HUES48 (cell line): ENCODE measurements at regions not wholly inside any gene's neighbourhood (a gene's known extent, or its start where the extent isn't known, plus 50 kb on each side); places are given as distances from the start of the nearest gene placed in this dataset.
A peak's percentile ranks its signal among the peaks of the same experiment; 100 is the strongest.

Experiments used
- H3K27ac ChIP-seq: one replicate; pipeline ENCODE4 v1.7.0; 2013; ENCODE audit warnings: low read depth, low read length, inconsistent platforms
- H3K27me3 ChIP-seq: 2 replicates; pipeline ENCODE4 v1.6.1; 2013; ENCODE audit warnings: mild to moderate bottlenecking, low read length; ENCODE audit not compliant: control insufficient read depth, insufficient read depth
- H3K36me3 ChIP-seq: 2 replicates; pipeline ENCODE4 v1.6.1; 2013; ENCODE audit warnings: low read length; ENCODE audit not compliant: control insufficient read depth, insufficient read depth
- H3K4me1 ChIP-seq: 2 replicates; pipeline ENCODE4 v1.6.1; 2013; ENCODE audit warnings: mild to moderate bottlenecking, low read length; ENCODE audit not compliant: control insufficient read depth, insufficient read depth
- H3K4me3 ChIP-seq: 2 replicates; pipeline ENCODE4 v1.5.1; 2013; ENCODE audit warnings: mild to moderate bottlenecking, low read depth, low read length
- H3K9ac ChIP-seq: 2 replicates; pipeline ENCODE4 v1.6.1; 2013; ENCODE audit warnings: mild to moderate bottlenecking, low read depth, low read length, moderate library complexity
- H3K9me3 ChIP-seq: 2 replicates; pipeline ENCODE4 v1.6.1; 2013; ENCODE audit warnings: low read length; ENCODE audit not compliant: control insufficient read depth, insufficient read depth

DNA sequence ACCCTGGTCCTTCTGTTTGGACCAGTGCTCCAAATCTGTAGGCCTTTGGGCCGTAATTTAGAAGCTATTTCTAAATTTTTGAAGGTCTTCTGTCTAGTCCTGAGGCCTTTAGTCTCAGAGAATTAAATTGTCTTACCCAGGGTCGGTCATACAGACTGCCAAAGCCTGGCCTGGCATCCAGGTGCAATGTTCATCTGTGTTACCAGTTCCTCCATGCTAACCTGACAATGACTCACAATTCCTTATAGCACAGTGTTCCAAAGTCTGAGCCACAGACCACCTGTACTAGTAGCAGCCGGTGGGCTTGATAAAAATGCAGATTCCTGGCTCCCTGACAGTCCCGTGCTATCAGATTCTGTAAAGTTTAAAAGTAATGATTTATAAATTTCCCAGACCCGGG lies 77.7 kb upstream of the MAP4K3 start:
- no peaks in the 10 kb centered on the region for H3K36me3 ChIP-seq
- peaks cover 2% of the 10 kb centered on the region; the same call in 1 of the 2 replicates for H3K9me3 ChIP-seq
- no peaks in the 10 kb centered on the region for H3K27me3 ChIP-seq
- no peak overlapping the region for H3K9ac ChIP-seq
- H3K27ac ChIP-seq = no peak overlapping the region
- peaks cover 44% of the 10 kb centered on the region for H3K4me1 ChIP-seq
- no peak overlapping the region for H3K4me3 ChIP-seq

DNA sequence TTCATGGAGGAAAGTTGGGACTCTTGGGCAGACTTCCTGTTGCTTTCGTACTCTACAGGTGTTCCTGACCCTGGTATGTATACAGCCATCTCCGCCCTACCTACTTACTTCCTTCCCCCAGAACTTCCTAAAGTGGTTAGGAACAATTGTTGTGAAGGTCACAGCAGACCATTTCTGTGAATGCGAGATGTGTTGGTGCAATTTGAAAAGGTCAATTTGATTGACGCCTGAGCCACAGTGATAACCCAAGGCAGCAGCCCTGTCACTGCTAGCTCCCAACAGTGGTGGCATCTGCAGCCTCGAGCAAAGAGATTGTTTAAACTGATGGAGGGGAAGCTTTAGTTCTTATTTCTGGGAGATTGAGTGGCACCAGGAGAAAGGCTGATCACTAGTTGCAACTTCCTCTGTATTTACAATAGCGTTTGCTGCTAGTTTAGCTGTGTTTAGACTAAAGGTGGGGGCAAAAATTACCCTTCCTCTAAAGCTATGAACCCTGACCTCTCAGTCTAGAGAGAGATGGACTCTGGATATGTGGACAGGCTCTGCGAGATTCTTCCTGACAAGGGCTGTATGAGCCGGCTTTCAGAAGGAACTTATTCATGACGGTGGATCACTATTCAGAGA lies 78.3 kb upstream of the MAP4K3 start:
- no peaks in the 10 kb centered on the region for H3K27me3 ChIP-seq
- H3K9ac ChIP-seq = no peak overlapping the region
- peaks cover 4% of the 10 kb centered on the region; the same call in 1 of the 2 replicates for H3K9me3 ChIP-seq
- peaks cover 44% of the 10 kb centered on the region for H3K4me1 ChIP-seq
- H3K27ac ChIP-seq = peak overlapping the region; percentile 85
- H3K4me3 ChIP-seq = no peak overlapping the region
- H3K36me3 ChIP-seq = no peaks in the 10 kb centered on the region

DNA sequence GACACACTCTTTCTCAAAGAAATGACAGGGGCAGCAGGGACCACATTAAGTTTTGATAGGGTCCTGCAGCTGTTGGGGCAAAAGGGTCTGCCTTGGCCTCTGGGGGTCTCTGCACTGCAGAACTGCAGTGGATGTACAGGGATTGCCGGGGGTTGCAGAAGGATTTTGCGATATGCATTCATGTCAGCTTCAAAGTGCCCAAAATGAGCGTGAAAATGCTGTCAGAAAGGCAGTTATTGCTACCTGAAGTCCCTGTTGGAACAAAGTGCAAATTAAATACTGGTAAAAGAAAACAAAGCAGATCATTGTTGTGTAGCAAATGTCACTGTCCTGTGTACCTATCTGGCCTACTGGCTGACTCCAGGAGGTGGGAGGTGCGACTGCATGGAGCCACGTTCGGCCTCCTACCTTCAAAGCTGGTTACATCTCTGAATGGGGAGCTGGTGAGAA lies 78.8 kb upstream of the MAP4K3 start:
- Histone ChIP-seq H3K4me1 (peaks cover 44% of the 10 kb centered on the region), H3K36me3 (no peaks in the 10 kb centered on the region), H3K4me3 (no peak overlapping the region), H3K9ac (no peak overlapping the region), H3K27me3 (no peaks in the 10 kb centered on the region), H3K9me3 (peaks cover 6% of the 10 kb centered on the region), H3K27ac (peak overlapping the region; percentile 85)

GRCh38 chr2:39516347-39517101 lies 79.4 kb upstream of the MAP4K3 start:
- H3K27me3 ChIP-seq = no peaks in the 10 kb centered on the region
- peaks cover 12% of the 10 kb centered on the region for H3K9me3 ChIP-seq
- H3K4me1 ChIP-seq = peaks cover 44% of the 10 kb centered on the region
- no peak overlapping the region for H3K4me3 ChIP-seq
- H3K9ac ChIP-seq = no peak overlapping the region
- H3K27ac ChIP-seq = peak overlapping the region; percentile 85
- H3K36me3 ChIP-seq = no peaks in the 10 kb centered on the region

- H3K27ac ChIP-seq = peak overlapping the region; percentile 85
- H3K4me1 ChIP-seq = peaks cover 41% of the 10 kb centered on the region
- no peak overlapping the region for H3K9ac ChIP-seq
- H3K27me3 ChIP-seq = no peaks in the 10 kb centered on the region
- peaks cover 16% of the 10 kb centered on the region for H3K9me3 ChIP-seq
- no peak overlapping the region for H3K4me3 ChIP-seq
- no peaks in the 10 kb centered on the region for H3K36me3 ChIP-seq
Observed at GRCh38 chr2:39517102-39517436, 80.0 kb upstream of the MAP4K3 start.

GRCh38 chr2:39517622-39518021 lies 80.5 kb upstream of the MAP4K3 start:
- peaks cover 16% of the 10 kb centered on the region for H3K9me3 ChIP-seq
- no peaks in the 10 kb centered on the region for H3K36me3 ChIP-seq
- no peaks in the 10 kb centered on the region for H3K27me3 ChIP-seq
- no peak overlapping the region for H3K9ac ChIP-seq
- no peak overlapping the region for H3K4me3 ChIP-seq
- peak overlapping the region; percentile 85 for H3K27ac ChIP-seq
- H3K4me1 ChIP-seq = peaks cover 38% of the 10 kb centered on the region

GRCh38 chr2:39519886-39520285 lies 82.8 kb upstream of the MAP4K3 start:
- peaks cover 16% of the 10 kb centered on the region for H3K9me3 ChIP-seq
- H3K36me3 ChIP-seq = no peaks in the 10 kb centered on the region
- peaks cover 33% of the 10 kb centered on the region for H3K4me1 ChIP-seq
- H3K27me3 ChIP-seq = no peaks in the 10 kb centered on the region
- no peak overlapping the region for H3K4me3 ChIP-seq
- no peak overlapping the region for H3K9ac ChIP-seq
- no peak overlapping the region for H3K27ac ChIP-seq

DNA sequence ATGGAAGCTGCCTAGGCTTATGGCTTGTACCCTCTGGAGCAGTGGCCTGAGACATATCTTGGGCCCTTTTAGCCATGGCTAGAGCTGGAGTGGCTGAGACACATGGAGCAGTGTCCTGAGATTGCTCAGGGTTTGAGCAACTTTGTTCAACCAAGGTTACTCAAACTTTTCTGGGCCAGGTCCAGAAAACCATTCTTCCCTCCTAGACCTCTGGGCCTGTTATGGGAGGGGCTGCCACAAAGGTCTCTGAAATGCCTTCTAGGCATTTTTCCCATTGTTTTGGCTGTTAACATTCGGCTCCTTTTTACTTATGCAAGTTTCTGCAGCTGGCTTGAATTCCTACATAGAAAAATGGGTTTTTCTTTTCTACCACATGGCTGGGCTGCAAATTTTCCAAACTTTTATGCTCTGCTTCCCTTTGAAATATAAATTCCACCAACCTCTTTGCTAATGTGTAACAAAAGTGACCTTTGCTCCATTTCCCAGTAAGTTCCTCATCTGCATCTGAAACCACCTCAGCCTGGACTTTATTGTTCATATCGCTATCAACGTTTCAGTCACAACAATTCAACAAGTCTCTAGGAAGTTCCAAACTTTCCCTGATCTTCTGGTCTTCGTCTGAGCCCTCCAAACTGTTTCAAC lies 84.9 kb upstream of the MAP4K3 start:
- Histone ChIP-seq H3K9me3 (peaks cover 16% of the 10 kb centered on the region), H3K36me3 (no peaks in the 10 kb centered on the region), H3K4me1 (peaks cover 14% of the 10 kb centered on the region), H3K4me3 (no peak overlapping the region), H3K27ac (no peak overlapping the region), H3K27me3 (no peaks in the 10 kb centered on the region), H3K9ac (no peak overlapping the region)

DNA sequence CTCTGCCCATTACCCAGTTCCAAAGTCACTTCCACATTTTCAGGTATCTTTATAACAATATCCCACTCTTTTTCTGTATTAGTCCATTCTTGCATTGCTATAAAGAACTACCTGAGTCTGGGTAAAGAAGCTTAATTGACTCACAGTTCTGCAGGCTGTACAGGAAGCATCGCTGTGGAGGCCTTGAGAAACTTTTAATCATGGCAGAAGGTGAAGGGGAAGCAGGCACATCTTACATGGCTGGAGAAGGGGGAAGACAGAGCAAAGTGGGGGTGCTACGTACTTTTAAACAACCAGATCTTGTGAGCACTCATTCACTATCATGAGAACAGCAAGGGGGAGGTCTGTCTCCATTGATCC lies 85.4 kb upstream of the MAP4K3 start:
- peaks cover 9% of the 10 kb centered on the region for H3K4me1 ChIP-seq
- no peaks in the 10 kb centered on the region for H3K27me3 ChIP-seq
- no peak overlapping the region for H3K9ac ChIP-seq
- peaks cover 16% of the 10 kb centered on the region for H3K9me3 ChIP-seq
- no peaks in the 10 kb centered on the region for H3K36me3 ChIP-seq
- H3K4me3 ChIP-seq = no peak overlapping the region
- no peak overlapping the region for H3K27ac ChIP-seq

GRCh38 chr2:39523308-39524044 lies 86.4 kb upstream of the MAP4K3 start:
- Histone ChIP-seq H3K27ac (no peak overlapping the region), H3K4me1 (peaks cover 6% of the 10 kb centered on the region; the same call in 1 of the 2 replicates), H3K9me3 (peaks cover 16% of the 10 kb centered on the region), H3K36me3 (no peaks in the 10 kb centered on the region), H3K9ac (no peak overlapping the region), H3K27me3 (no peaks in the 10 kb centered on the region), H3K4me3 (no peak overlapping the region)
